ENCODE measurements at regions not wholly inside any gene's neighbourhood (a gene's known extent, or its start where the extent isn't known, plus 50 kb on each side); places are given as distances from the start of the nearest gene placed in this dataset.

DNA sequence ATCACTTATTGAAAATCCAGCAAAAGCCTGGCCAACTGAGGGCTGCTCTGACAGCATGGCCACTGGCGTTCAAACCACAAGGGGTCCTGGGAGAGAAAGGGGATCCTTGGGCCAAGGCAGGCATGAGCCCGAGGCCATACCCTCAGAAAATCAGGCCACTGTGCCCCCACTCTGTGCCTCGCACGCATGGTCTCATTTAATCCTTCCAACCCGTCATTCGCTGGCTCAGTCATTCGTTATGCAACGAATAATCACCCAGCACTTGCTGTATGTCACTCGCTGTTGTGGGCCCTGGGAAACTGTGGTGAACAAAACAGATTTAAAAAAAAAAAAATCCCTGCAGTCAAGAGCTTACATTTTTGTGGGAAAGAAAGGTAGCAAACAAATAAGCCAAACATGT lies 112.7 kb downstream of the BCOR start:
- no peak for DNase-seq (ENCODE audit: low read depth, low spot score)
- Histone ChIP-seq H3K9me3 (ENCODE audit: insufficient read depth, low read length) (no peaks in the 10 kb centered on the region), H3K4me1 (ENCODE audit: insufficient read depth, insufficient read length) (peaks cover 9% of the 10 kb centered on the region), H3K27me3 (ENCODE audit: insufficient read depth, insufficient read length) (no peaks in the 10 kb centered on the region), H3K9ac (ENCODE audit: insufficient read length, low read depth) (peak overlapping the region; percentile 63), H3K36me3 (ENCODE audit: insufficient read depth, insufficient read length, low read length) (no peaks in the 10 kb centered on the region), H3K4me3 (ENCODE audit: insufficient read length, low read depth) (no peak overlapping the region)
- no peak for TF ChIP-seq SUZ12 (IDR thresholded peaks at IDR 0.05; ENCODE audit: extremely low read depth, insufficient read depth, insufficient read length)
- no peak for TF ChIP-seq YY1 (IDR thresholded peaks at IDR 0.05; ENCODE audit: insufficient read depth, insufficient read length)

DNA sequence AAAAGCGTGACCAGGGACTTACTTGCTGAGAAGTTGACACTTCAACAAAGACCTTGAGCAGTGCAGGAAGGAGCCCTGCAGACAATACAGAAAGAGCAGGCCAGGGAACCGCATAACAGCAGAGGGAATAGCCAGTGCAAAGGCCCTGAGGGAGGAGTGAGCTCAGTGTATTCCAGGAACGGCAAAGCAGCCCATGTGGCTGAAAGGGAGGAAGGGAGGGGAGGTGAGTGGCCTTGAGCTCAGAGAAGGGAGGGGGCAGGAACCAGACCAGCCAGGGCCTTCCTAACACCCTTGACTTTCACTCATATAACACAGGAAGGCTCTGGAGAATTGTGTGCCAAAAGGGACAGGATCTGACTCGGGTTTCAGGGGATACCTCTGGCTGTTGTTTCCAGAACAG lies 112.2 kb downstream of the BCOR start:
- Histone ChIP-seq H3K9ac (ENCODE audit: insufficient read length, low read depth) (no peak overlapping the region), H3K9me3 (ENCODE audit: insufficient read depth, low read length) (no peaks in the 10 kb centered on the region), H3K4me1 (ENCODE audit: insufficient read depth, insufficient read length) (peaks cover 9% of the 10 kb centered on the region), H3K36me3 (ENCODE audit: insufficient read depth, insufficient read length, low read length) (no peaks in the 10 kb centered on the region), H3K27me3 (ENCODE audit: insufficient read depth, insufficient read length) (no peaks in the 10 kb centered on the region), H3K4me3 (ENCODE audit: insufficient read length, low read depth) (no peak overlapping the region)
- no peak for TF ChIP-seq YY1 (IDR thresholded peaks at IDR 0.05; ENCODE audit: insufficient read depth, insufficient read length)
- TF ChIP-seq SUZ12 (IDR thresholded peaks at IDR 0.05; ENCODE audit: extremely low read depth, insufficient read depth, insufficient read length) = no peak
- TF ChIP-seq ZNF274 (IDR thresholded peaks at IDR 0.05; ENCODE audit: low read depth, low read length) = no peak
- no peak for DNase-seq (ENCODE audit: low read depth, low spot score)

- Histone ChIP-seq H3K9me3 (ENCODE audit: insufficient read depth, low read length) (no peaks in the 10 kb centered on the region), H3K4me3 (ENCODE audit: insufficient read length, low read depth) (no peak overlapping the region), H3K27me3 (ENCODE audit: insufficient read depth, insufficient read length) (no peaks in the 10 kb centered on the region), H3K9ac (ENCODE audit: insufficient read length, low read depth) (no peak overlapping the region), H3K36me3 (ENCODE audit: insufficient read depth, insufficient read length, low read length) (no peaks in the 10 kb centered on the region), H3K4me1 (ENCODE audit: insufficient read depth, insufficient read length) (peaks cover 4% of the 10 kb centered on the region)
- DNase-seq (ENCODE audit: low read depth, low spot score) = no peak
- TF ChIP-seq YY1 (IDR thresholded peaks at IDR 0.05; ENCODE audit: insufficient read depth, insufficient read length) (no peak), ZNF274 (IDR thresholded peaks at IDR 0.05; ENCODE audit: low read depth, low read length) (no peak), SUZ12 (IDR thresholded peaks at IDR 0.05; ENCODE audit: extremely low read depth, insufficient read depth, insufficient read length) (no peak)
Observed at GRCh38 chrX:39988496-39988895, 109.3 kb downstream of the BCOR start.

GRCh38 chrX:39990388-39990787 lies 107.4 kb downstream of the BCOR start:
- no peak overlapping the region for H3K4me3 ChIP-seq (ENCODE audit: insufficient read length, low read depth)
- no peaks in the 10 kb centered on the region for H3K27me3 ChIP-seq (ENCODE audit: insufficient read depth, insufficient read length)
- no peaks in the 10 kb centered on the region for H3K9me3 ChIP-seq (ENCODE audit: insufficient read depth, low read length)
- H3K4me1 ChIP-seq (ENCODE audit: insufficient read depth, insufficient read length) = no peaks in the 10 kb centered on the region
- TF ChIP-seq YY1 (IDR thresholded peaks at IDR 0.05; ENCODE audit: insufficient read depth, insufficient read length) (no peak), ZNF274 (IDR thresholded peaks at IDR 0.05; ENCODE audit: low read depth, low read length) (no peak), SUZ12 (IDR thresholded peaks at IDR 0.05; ENCODE audit: extremely low read depth, insufficient read depth, insufficient read length) (no peak)
- no peak for DNase-seq (ENCODE audit: low read depth, low spot score)
- H3K36me3 ChIP-seq (ENCODE audit: insufficient read depth, insufficient read length, low read length) = no peaks in the 10 kb centered on the region
- H3K9ac ChIP-seq (ENCODE audit: insufficient read length, low read depth) = no peak overlapping the region

- no peak for DNase-seq (ENCODE audit: low read depth, low spot score)
- TF ChIP-seq SUZ12 (IDR thresholded peaks at IDR 0.05; ENCODE audit: extremely low read depth, insufficient read depth, insufficient read length) = no peak
- TF ChIP-seq YY1 (IDR thresholded peaks at IDR 0.05; ENCODE audit: insufficient read depth, insufficient read length) = no peak
- no peak for TF ChIP-seq ZNF274 (IDR thresholded peaks at IDR 0.05; ENCODE audit: low read depth, low read length)
- Histone ChIP-seq H3K9ac (ENCODE audit: insufficient read length, low read depth) (no peak overlapping the region), H3K27me3 (ENCODE audit: insufficient read depth, insufficient read length) (no peaks in the 10 kb centered on the region), H3K4me3 (ENCODE audit: insufficient read length, low read depth) (no peak overlapping the region), H3K9me3 (ENCODE audit: insufficient read depth, low read length) (no peaks in the 10 kb centered on the region), H3K4me1 (ENCODE audit: insufficient read depth, insufficient read length) (no peaks in the 10 kb centered on the region), H3K36me3 (ENCODE audit: insufficient read depth, insufficient read length, low read length) (no peaks in the 10 kb centered on the region)
Observed at GRCh38 chrX:39992300-39992699, 105.5 kb downstream of the BCOR start.

DNA sequence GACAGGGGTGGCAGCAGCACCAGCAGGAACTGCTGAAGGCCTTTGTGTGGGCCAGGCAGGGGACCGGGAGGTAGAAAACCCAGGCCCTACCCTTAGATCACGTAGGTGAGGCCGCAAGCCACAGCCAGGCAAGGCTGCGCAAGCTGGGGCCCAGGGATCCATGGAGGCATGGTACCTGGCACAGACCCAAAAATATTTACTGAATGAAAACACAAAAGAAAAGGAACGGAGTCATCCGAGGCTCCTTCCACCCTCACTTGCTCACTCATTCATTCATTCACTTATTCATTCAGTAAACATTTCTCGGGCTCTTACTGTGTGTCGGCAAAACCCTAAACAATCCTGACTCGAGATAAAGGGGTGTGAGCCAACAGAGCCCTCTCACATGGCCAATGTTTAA lies 102.3 kb downstream of the BCOR start:
- Histone ChIP-seq H3K9ac (ENCODE audit: insufficient read length, low read depth) (no peak overlapping the region), H3K4me3 (ENCODE audit: insufficient read length, low read depth) (no peak overlapping the region), H3K27me3 (ENCODE audit: insufficient read depth, insufficient read length) (no peaks in the 10 kb centered on the region), H3K4me1 (ENCODE audit: insufficient read depth, insufficient read length) (no peaks in the 10 kb centered on the region), H3K36me3 (ENCODE audit: insufficient read depth, insufficient read length, low read length) (no peaks in the 10 kb centered on the region), H3K9me3 (ENCODE audit: insufficient read depth, low read length) (no peaks in the 10 kb centered on the region)
- DNase-seq (ENCODE audit: low read depth, low spot score) = no peak
- TF ChIP-seq SUZ12 (IDR thresholded peaks at IDR 0.05; ENCODE audit: extremely low read depth, insufficient read depth, insufficient read length) (no peak), YY1 (IDR thresholded peaks at IDR 0.05; ENCODE audit: insufficient read depth, insufficient read length) (no peak), ZNF274 (IDR thresholded peaks at IDR 0.05; ENCODE audit: low read depth, low read length) (no peak)

GRCh38 chrX:39996536-39996935 lies 101.2 kb downstream of the BCOR start:
- H3K4me3 ChIP-seq (ENCODE audit: insufficient read length, low read depth) = no peak overlapping the region
- H3K36me3 ChIP-seq (ENCODE audit: insufficient read depth, insufficient read length, low read length) = no peaks in the 10 kb centered on the region
- TF ChIP-seq SUZ12 (IDR thresholded peaks at IDR 0.05; ENCODE audit: extremely low read depth, insufficient read depth, insufficient read length) (no peak), YY1 (IDR thresholded peaks at IDR 0.05; ENCODE audit: insufficient read depth, insufficient read length) (no peak), ZNF274 (IDR thresholded peaks at IDR 0.05; ENCODE audit: low read depth, low read length) (no peak)
- no peak overlapping the region for H3K9ac ChIP-seq (ENCODE audit: insufficient read length, low read depth)
- H3K27me3 ChIP-seq (ENCODE audit: insufficient read depth, insufficient read length) = no peaks in the 10 kb centered on the region
- no peaks in the 10 kb centered on the region for H3K4me1 ChIP-seq (ENCODE audit: insufficient read depth, insufficient read length)
- DNase-seq (ENCODE audit: low read depth, low spot score) = no peak
- H3K9me3 ChIP-seq (ENCODE audit: insufficient read depth, low read length) = no peaks in the 10 kb centered on the region

Measured in NT2/D1 (cell line).